Suprapubic skin (tissue), 4 donors: ENCODE measurements at regions not wholly inside any gene's neighbourhood (a gene's known extent, or its start where the extent isn't known, plus 50 kb on each side); places are given as distances from the start of the nearest gene placed in this dataset.

Experiments
- DNase-seq, 2 donors: peaks; one replicate each; pipeline ENCODE4 v3.0.0-alpha.2; 2019; ENCODE audit warnings: low spot score in 2 of 2
- H3K27ac ChIP-seq: fragments of 200-600 bp; sonication (generic); one replicate; pipeline ENCODE4 v1.5.1; 2019
- H3K27me3 ChIP-seq: fragments of 200-600 bp; sonication (generic); one replicate; pipeline ENCODE4 v1.5.1; 2019
- H3K36me3 ChIP-seq: fragments of 200-600 bp; sonication (generic); one replicate; pipeline ENCODE4 v1.5.1; 2019
- H3K4me1 ChIP-seq: fragments of 200-600 bp; sonication (generic); one replicate; pipeline ENCODE4 v1.5.1; 2019
- H3K4me3 ChIP-seq: fragments of 200-600 bp; sonication (generic); one replicate; pipeline ENCODE4 v1.5.1; 2019; ENCODE audit warnings: mild to moderate bottlenecking
- H3K9me3 ChIP-seq: fragments of 200-600 bp; sonication (generic); one replicate; pipeline ENCODE4 v1.5.1; 2019
- EP300 ChIP-seq: sonication (generic); formaldehyde crosslinking; IDR thresholded peaks from one replicate; pipeline ENCODE4 v1.6.1; 2017; ENCODE audit warnings: antibody characterized with exemption
- POLR2A ChIP-seq, 2 donors: fragments of 450-650 bp; IDR thresholded peaks; one replicate each; pipeline ENCODE4 v1.6.1; 2017; ENCODE audit warnings: antibody characterized with exemption in 2 of 2, mild to moderate bottlenecking in 2 of 2, moderate library complexity in 2 of 2
- POLR2AphosphoS5 ChIP-seq, 3 donors: sonication (generic); formaldehyde crosslinking; IDR thresholded peaks; one replicate each; pipeline ENCODE4 v1.6.1; 2017; ENCODE audit warnings: antibody characterized with exemption in 3 of 3
- WGBS: methylation state at CpG from one replicate; pipeline ENCODE4 v1.1.5; 2018; 5-methylcytosine and 5-hydroxymethylcytosine counted together
- TF ChIP-seq, protein P1 (sequence below), 2 donors: fragments of 200-600 bp in 1 of 2; fragments of 450-650 bp in 1 of 2; sonication (generic) in 1 of 2; IDR thresholded peaks; one replicate each; pipeline ENCODE4 v1.5.1; 2016 to 2019; ENCODE audit warnings: antibody characterized with exemption in 2 of 2, mild to moderate bottlenecking in 1 of 2, moderate library complexity in 1 of 2

- no peak for DNase-seq
- TF ChIP-seq EP300: no peak
- TF ChIP-seq, protein P1, sequence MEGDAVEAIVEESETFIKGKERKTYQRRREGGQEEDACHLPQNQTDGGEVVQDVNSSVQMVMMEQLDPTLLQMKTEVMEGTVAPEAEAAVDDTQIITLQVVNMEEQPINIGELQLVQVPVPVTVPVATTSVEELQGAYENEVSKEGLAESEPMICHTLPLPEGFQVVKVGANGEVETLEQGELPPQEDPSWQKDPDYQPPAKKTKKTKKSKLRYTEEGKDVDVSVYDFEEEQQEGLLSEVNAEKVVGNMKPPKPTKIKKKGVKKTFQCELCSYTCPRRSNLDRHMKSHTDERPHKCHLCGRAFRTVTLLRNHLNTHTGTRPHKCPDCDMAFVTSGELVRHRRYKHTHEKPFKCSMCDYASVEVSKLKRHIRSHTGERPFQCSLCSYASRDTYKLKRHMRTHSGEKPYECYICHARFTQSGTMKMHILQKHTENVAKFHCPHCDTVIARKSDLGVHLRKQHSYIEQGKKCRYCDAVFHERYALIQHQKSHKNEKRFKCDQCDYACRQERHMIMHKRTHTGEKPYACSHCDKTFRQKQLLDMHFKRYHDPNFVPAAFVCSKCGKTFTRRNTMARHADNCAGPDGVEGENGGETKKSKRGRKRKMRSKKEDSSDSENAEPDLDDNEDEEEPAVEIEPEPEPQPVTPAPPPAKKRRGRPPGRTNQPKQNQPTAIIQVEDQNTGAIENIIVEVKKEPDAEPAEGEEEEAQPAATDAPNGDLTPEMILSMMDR (IDR thresholded peaks at IDR 0.05): no peak
- no peak for TF ChIP-seq POLR2A (IDR thresholded peaks at IDR 0.05)
- TF ChIP-seq POLR2AphosphoS5 (IDR thresholded peaks at IDR 0.05): no peak
- Histone ChIP-seq H3K9me3 (no peaks in the 10 kb centered on the region), H3K4me1 (no peaks in the 10 kb centered on the region), H3K36me3 (no peaks in the 10 kb centered on the region), H3K27ac (no peak overlapping the region), H3K27me3 (no peaks in the 10 kb centered on the region), H3K4me3 (no peak overlapping the region)
- 82% methylated on average over 3 of the region's 3 CpGs for WGBS
These were observed 237.3 kb downstream of the TMEM167A start for GRCh38 chr5:82839881-82840280.

GRCh38 chr5:82835488-82835887 is 241.7 kb downstream of the TMEM167A start:
- Histone ChIP-seq H3K27me3 (no peaks in the 10 kb centered on the region), H3K9me3 (no peaks in the 10 kb centered on the region), H3K4me1 (no peaks in the 10 kb centered on the region), H3K27ac (no peak overlapping the region), H3K4me3 (no peak overlapping the region), H3K36me3 (no peaks in the 10 kb centered on the region)
- TF ChIP-seq, protein P1 (IDR thresholded peaks at IDR 0.05): no peak
- TF ChIP-seq POLR2A (IDR thresholded peaks at IDR 0.05): no peak
- no peak for TF ChIP-seq POLR2AphosphoS5 (IDR thresholded peaks at IDR 0.05)
- no peak for TF ChIP-seq EP300
- DNase-seq: no peak

- no peaks in the 10 kb centered on the region for H3K4me1 ChIP-seq
- H3K9me3 ChIP-seq: no peaks in the 10 kb centered on the region
- no peak for TF ChIP-seq EP300
- TF ChIP-seq POLR2AphosphoS5 (IDR thresholded peaks at IDR 0.05): no peak
- TF ChIP-seq, protein P1 (IDR thresholded peaks at IDR 0.05): no peak
- TF ChIP-seq POLR2A (IDR thresholded peaks at IDR 0.05): no peak
- H3K27me3 ChIP-seq: no peaks in the 10 kb centered on the region
- DNase-seq: no peak
- H3K36me3 ChIP-seq: no peaks in the 10 kb centered on the region
- H3K4me3 ChIP-seq: no peak overlapping the region
- H3K27ac ChIP-seq: no peak overlapping the region
These were observed 243.0 kb downstream of the TMEM167A start for GRCh38 chr5:82834151-82834550.

DNA sequence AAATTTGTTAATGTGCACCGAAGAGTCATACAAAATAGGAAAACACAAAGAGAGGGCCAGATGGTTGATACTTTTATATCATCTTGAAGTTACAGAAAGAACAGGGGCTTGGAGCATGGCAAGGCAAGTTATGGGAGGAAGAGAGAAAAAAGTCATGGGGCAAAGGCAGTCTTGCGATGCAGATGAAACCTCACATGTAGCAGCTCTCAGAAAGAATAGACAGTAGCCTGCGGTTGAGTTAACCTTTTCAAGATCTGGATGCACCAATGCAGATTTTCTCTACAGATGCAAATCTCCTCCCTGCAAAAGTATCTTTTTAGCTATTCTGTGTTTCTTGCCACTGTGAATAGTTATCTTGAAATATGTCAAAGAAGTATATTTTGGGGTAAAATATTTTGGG is 243.9 kb downstream of the TMEM167A start:
- Histone ChIP-seq H3K27me3 (no peaks in the 10 kb centered on the region), H3K27ac (no peak overlapping the region), H3K4me3 (no peak overlapping the region), H3K9me3 (no peaks in the 10 kb centered on the region), H3K4me1 (peaks cover 1% of the 10 kb centered on the region), H3K36me3 (no peaks in the 10 kb centered on the region)
- TF ChIP-seq, protein P1 (IDR thresholded peaks at IDR 0.05): no peak
- TF ChIP-seq POLR2AphosphoS5 (IDR thresholded peaks at IDR 0.05): no peak
- no peak for TF ChIP-seq EP300
- no peak for TF ChIP-seq POLR2A (IDR thresholded peaks at IDR 0.05)
- no peak for DNase-seq
- WGBS: 93% methylated on average over 3 of the region's 3 CpGs

- 75% methylated on average over 2 of the region's 2 CpGs for WGBS
- no peak overlapping the region for H3K4me3 ChIP-seq
- no peaks in the 10 kb centered on the region for H3K36me3 ChIP-seq
- H3K27ac ChIP-seq: no peak overlapping the region
- no peaks in the 10 kb centered on the region for H3K9me3 ChIP-seq
- H3K4me1 ChIP-seq: peaks cover 5% of the 10 kb centered on the region
- no peaks in the 10 kb centered on the region for H3K27me3 ChIP-seq
- no peak for DNase-seq
- TF ChIP-seq POLR2A (IDR thresholded peaks at IDR 0.05): no peak
- TF ChIP-seq, protein P1 (IDR thresholded peaks at IDR 0.05): no peak
- no peak for TF ChIP-seq EP300
- no peak for TF ChIP-seq POLR2AphosphoS5 (IDR thresholded peaks at IDR 0.05)
These were observed 244.7 kb downstream of the TMEM167A start for GRCh38 chr5:82832445-82832844.
